ENCODE measurements at regions not wholly inside any gene's neighbourhood (a gene's known extent, or its start where the extent isn't known, plus 50 kb on each side); places are given as distances from the start of the nearest gene placed in this dataset.
"Not testable (repeated sequence)": the region's sequence is repeated elsewhere in the genome, so short reads cannot be mapped to it uniquely, and the experiment has no call there.

- not testable (repeated sequence) for TF ChIP-seq POLR2A, CTCF (IDR thresholded peaks at IDR 0.05)
Observed at GRCh38 chr19:14270557-14270956, 64.6 kb upstream of the ADGRL1 start.
